ENCODE measurements at regions not wholly inside any gene's neighbourhood (a gene's known extent, or its start where the extent isn't known, plus 50 kb on each side); places are given as distances from the start of the nearest gene placed in this dataset.

- no peak for DNase-seq
Observed at GRCh38 chr18:24840640-24841039, 380.2 kb downstream of the HRH4 start.

- no peak for DNase-seq
Observed at GRCh38 chr18:24841536-24841935, 381.1 kb downstream of the HRH4 start.

- DNase-seq: no peak
Observed at GRCh38 chr18:24843123-24843522, 382.7 kb downstream of the HRH4 start.

- no peak for DNase-seq
Observed at GRCh38 chr18:24846138-24846537, 385.7 kb downstream of the HRH4 start.

GRCh38 chr18:24850532-24850931 is 390.1 kb downstream of the HRH4 start:
- DNase-seq: no peak

GRCh38 chr18:24853076-24853475 is 392.6 kb downstream of the HRH4 start:
- DNase-seq: no peak

GRCh38 chr18:24860978-24861680 is 400.7 kb downstream of the HRH4 start:
- no peak for DNase-seq

GRCh38 chr18:24862201-24862816 is 401.9 kb downstream of the HRH4 start:
- DNase-seq: no peak

GRCh38 chr18:24868311-24868710 is 407.9 kb downstream of the HRH4 start:
- DNase-seq: no peak

GRCh38 chr18:24868760-24869237 is 408.4 kb downstream of the HRH4 start:
- DNase-seq: no peak

- no peak for DNase-seq
Observed at GRCh38 chr18:24869285-24869684, 408.8 kb downstream of the HRH4 start.

GRCh38 chr18:24875286-24875685 is 414.8 kb downstream of the HRH4 start:
- DNase-seq: no peak

- DNase-seq: no peak
Observed at GRCh38 chr18:24875777-24876176, 415.3 kb downstream of the HRH4 start.

- DNase-seq: no peak
Observed at GRCh38 chr18:24876266-24876665, 415.8 kb downstream of the HRH4 start.

- DNase-seq: no peak
Observed at GRCh38 chr18:24877066-24877465, 416.6 kb downstream of the HRH4 start.

GRCh38 chr18:24877546-24877945 is 417.1 kb downstream of the HRH4 start:
- no peak for DNase-seq

- DNase-seq: no peak
Observed at GRCh38 chr18:24878289-24878688, 417.9 kb downstream of the HRH4 start.

GRCh38 chr18:24885276-24885675 is 424.8 kb downstream of the HRH4 start:
- DNase-seq: no peak

- no peak for DNase-seq
Observed at GRCh38 chr18:24894880-24895279, 434.4 kb downstream of the HRH4 start.

- no peak for DNase-seq
Observed at GRCh38 chr18:24897461-24897860, 437.0 kb downstream of the HRH4 start.

GRCh38 chr18:24910221-24910620 is 441.7 kb downstream of the ZNF521 start:
- DNase-seq: no peak

- DNase-seq: no peak
Observed at GRCh38 chr18:24913507-24914170, 438.3 kb downstream of the ZNF521 start.

- no peak for DNase-seq
Observed at GRCh38 chr18:24914171-24914525, 437.8 kb downstream of the ZNF521 start.

- no peak for DNase-seq
Observed at GRCh38 chr18:24914685-24915084, 437.3 kb downstream of the ZNF521 start.
